RWPE2 (cell line): ENCODE measurements at regions not wholly inside any gene's neighbourhood (a gene's known extent, or its start where the extent isn't known, plus 50 kb on each side); places are given as distances from the start of the nearest gene placed in this dataset.
A peak's percentile ranks its signal among the peaks of the same experiment; 100 is the strongest.

ENCODE experiments used
- ATAC-seq: fragments of 200-7000 bp; cut with Tn5 transposase; 3 replicates; pipeline ENCODE4 v1.9.1; 2021; ENCODE audit warnings: low read depth
- DNase-seq: peaks from one replicate; pipeline ENCODE4 v3.0.0-alpha.2; 2020; ENCODE audit warnings: low spot score
- H3K27ac ChIP-seq: fragments of 450-650 bp; 2 replicates; pipeline ENCODE4 v1.5.1; 2017; ENCODE audit warnings: mild to moderate bottlenecking; ENCODE audit not compliant: poor library complexity, severe bottlenecking
- H3K27me3 ChIP-seq: fragments of 250-450 bp; sonication (Bioruptor Pico); 2 replicates; pipeline ENCODE4 v1.5.1; 2021; ENCODE audit warnings: mild to moderate bottlenecking, moderate library complexity; ENCODE audit not compliant: insufficient read depth, poor library complexity, severe bottlenecking
- H3K36me3 ChIP-seq: fragments of 250-450 bp; sonication (Bioruptor Pico); 2 replicates; pipeline ENCODE4 v1.5.1; 2020; ENCODE audit warnings: low read depth, mild to moderate bottlenecking, moderate library complexity
- H3K4me1 ChIP-seq: fragments of 250-450 bp; sonication (Bioruptor Pico); 2 replicates; pipeline ENCODE4 v1.5.1; 2021; ENCODE audit warnings: mild to moderate bottlenecking, moderate library complexity; ENCODE audit not compliant: insufficient read depth, poor library complexity, severe bottlenecking
- H3K4me3 ChIP-seq: fragments of 250-450 bp; sonication (Bioruptor Pico); 2 replicates; pipeline ENCODE4 v1.5.1; 2021; ENCODE audit warnings: mild to moderate bottlenecking, moderate library complexity; ENCODE audit not compliant: severe bottlenecking
- H3K9me3 ChIP-seq: fragments of 250-450 bp; sonication (Bioruptor Pico); 2 replicates; pipeline ENCODE4 v1.5.1; 2021; ENCODE audit warnings: mild to moderate bottlenecking, moderate library complexity; ENCODE audit not compliant: severe bottlenecking
- CTCF ChIP-seq: fragments of 450-650 bp; IDR thresholded peaks from one replicate; pipeline ENCODE4 v1.5.1; 2017; ENCODE audit warnings: mild to moderate bottlenecking, moderate library complexity; ENCODE audit not compliant: poor library complexity, severe bottlenecking

GRCh38 chr10:90435296-90435695 is 422.5 kb downstream of the HTR7 start:
- no peaks in the 10 kb centered on the region for H3K36me3 ChIP-seq
- H3K9me3 ChIP-seq = no peaks in the 10 kb centered on the region
- no peaks in the 10 kb centered on the region for H3K4me1 ChIP-seq
- TF ChIP-seq CTCF = no peak
- no peak overlapping the region for H3K4me3 ChIP-seq
- DNase-seq (no peak), ATAC-seq (no peak)
- H3K27me3 ChIP-seq = no peaks in the 10 kb centered on the region
- H3K27ac ChIP-seq = no peak overlapping the region

- Histone ChIP-seq H3K36me3 (no peaks in the 10 kb centered on the region), H3K9me3 (peaks cover under 1% of the 10 kb centered on the region), H3K4me3 (no peak overlapping the region), H3K4me1 (no peaks in the 10 kb centered on the region), H3K27me3 (no peaks in the 10 kb centered on the region), H3K27ac (no peak overlapping the region)
- no peak for TF ChIP-seq CTCF
- ATAC-seq = no peak
- DNase-seq = no peak
Observed at GRCh38 chr10:90437452-90437851, 420.4 kb downstream of the HTR7 start.

- ATAC-seq (no peak), DNase-seq (no peak)
- no peaks in the 10 kb centered on the region for H3K36me3 ChIP-seq
- no peak overlapping the region for H3K27ac ChIP-seq
- no peak overlapping the region for H3K4me3 ChIP-seq
- peaks cover 4% of the 10 kb centered on the region for H3K9me3 ChIP-seq
- TF ChIP-seq CTCF = no peak
- no peaks in the 10 kb centered on the region for H3K27me3 ChIP-seq
- H3K4me1 ChIP-seq = no peaks in the 10 kb centered on the region
Observed at GRCh38 chr10:90440870-90441269, 417.0 kb downstream of the HTR7 start.

GRCh38 chr10:90443342-90443741 is 414.5 kb downstream of the HTR7 start:
- Histone ChIP-seq H3K27me3 (no peaks in the 10 kb centered on the region), H3K4me3 (no peak overlapping the region), H3K4me1 (peaks cover 10% of the 10 kb centered on the region), H3K9me3 (peaks cover 4% of the 10 kb centered on the region), H3K27ac (no peak overlapping the region), H3K36me3 (no peaks in the 10 kb centered on the region)
- no peak for DNase-seq
- no peak for TF ChIP-seq CTCF
- ATAC-seq = no peak

GRCh38 chr10:90447831-90448230 is 410.0 kb downstream of the HTR7 start:
- DNase-seq (no peak), ATAC-seq (peak; percentile 38; the same call in 1 of the 3 replicates)

More at GRCh38 chr10:90447831-90448230, 410.0 kb downstream of the HTR7 start:
- peak overlapping the region; percentile 13 for H3K27ac ChIP-seq
- no peak for TF ChIP-seq CTCF
- H3K4me3 ChIP-seq = no peak overlapping the region
- H3K36me3 ChIP-seq = no peaks in the 10 kb centered on the region
- peaks cover 24% of the 10 kb centered on the region for H3K4me1 ChIP-seq
- H3K27me3 ChIP-seq = no peaks in the 10 kb centered on the region
- H3K9me3 ChIP-seq = peaks cover under 1% of the 10 kb centered on the region
